ENCODE measurements at regions not wholly inside any gene's neighbourhood (a gene's known extent, or its start where the extent isn't known, plus 50 kb on each side); places are given as distances from the start of the nearest gene placed in this dataset.

DNA sequence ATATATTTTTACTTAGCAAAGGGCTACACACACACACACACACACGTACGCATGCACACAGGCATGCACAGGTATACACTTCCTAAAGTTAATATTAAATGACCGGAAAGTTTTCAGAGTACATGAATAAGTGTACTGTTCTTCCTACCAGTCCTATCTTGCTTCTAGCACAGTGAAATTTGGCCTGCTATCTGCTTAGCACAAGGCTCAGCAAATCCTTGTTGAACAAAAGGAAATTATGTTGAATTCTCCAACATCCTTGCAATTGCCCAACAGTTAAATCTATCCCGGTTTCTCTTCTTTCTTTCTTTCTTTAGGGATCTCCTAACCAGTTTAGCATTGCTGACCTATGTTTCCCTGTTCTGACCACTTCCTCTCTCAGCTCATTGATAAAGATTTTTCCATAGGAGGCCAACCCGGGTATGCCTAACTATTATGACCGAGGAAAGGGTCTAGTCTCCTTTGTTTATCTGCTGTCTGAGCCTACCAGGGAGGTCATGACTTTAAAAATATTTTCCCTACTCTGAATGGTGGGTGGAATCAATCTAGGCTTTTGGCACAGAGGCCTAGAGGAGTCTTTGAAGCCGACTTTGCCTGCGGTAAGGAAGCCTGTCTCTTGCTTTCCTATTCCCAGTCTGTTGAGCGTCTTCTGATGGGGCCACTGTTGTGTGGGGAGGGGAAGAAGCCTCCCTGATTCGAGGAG, 400.7 kb downstream of the HRH4 start:
- Mint-ChIP-seq H3K4me1 (peaks cover 29 to 40% of the 10 kb centered on the region in 2 experiments), H3K27ac (no peak overlapping the region), H3K27me3 (ENCODE audit: low read depth) (no peaks in the 10 kb centered on the region; the same call in 1 of the 2 replicates), H3K9me3 (no peaks in the 10 kb centered on the region), H3K36me3 (ENCODE audit: insufficient read depth in 1 of 3, low read depth in 3 of 3) (no peaks in the 10 kb centered on the region), H3K4me3 (no peak overlapping the region)
- Histone ChIP-seq H3K23ac (ENCODE audit: insufficient read length, low read depth, low read length) (no peak overlapping the region), H2BK15ac (ENCODE audit: low read depth, low read length) (no peak overlapping the region), H3K27me3 (ENCODE audit: insufficient read depth, low read length) (no peaks in the 10 kb centered on the region), H2BK12ac (ENCODE audit: insufficient read length, low read depth, low read length) (no peak overlapping the region), H3K4me2 (ENCODE audit: insufficient read depth, insufficient read length, low read length) (no peak overlapping the region), H3K18ac (ENCODE audit: insufficient read length, low read depth, low read length) (no peak overlapping the region), H3K4ac (ENCODE audit: low read depth, low read length) (no peak overlapping the region), H3K27ac (ENCODE audit: insufficient read length, low read depth, low read length) (no peak overlapping the region), H2AFZ (ENCODE audit: low read length) (no peak overlapping the region), H3T11ph (ENCODE audit: low read length) (no peak overlapping the region), H2BK120ac (ENCODE audit: low read depth, low read length, poor library complexity, severe bottlenecking) (no peak overlapping the region), H3K56ac (ENCODE audit: insufficient read length, low read depth, low read length) (no peak overlapping the region), H2AK5ac (ENCODE audit: insufficient read length, low read length) (no peak overlapping the region), H2BK5ac (ENCODE audit: insufficient read length, low read length) (no peak overlapping the region), H3K14ac (ENCODE audit: insufficient read depth, low read length) (no peak overlapping the region; the same call in 1 of the 2 replicates), H3K79me2 (ENCODE audit: insufficient read depth, low read length) (no peaks in the 10 kb centered on the region), H3K23me2 (ENCODE audit: insufficient read length, low read depth, low read length, poor library complexity, severe bottlenecking) (no peaks in the 10 kb centered on the region), H3K9me3 (ENCODE audit: control insufficient read depth, low read depth, low read length) (no peaks in the 10 kb centered on the region), H4K8ac (replicated peaks; ENCODE audit: insufficient read length, low read depth, low read length) (no peak overlapping the region), H3K4me1 (ENCODE audit: insufficient read depth, low read length) (peaks cover 2% of the 10 kb centered on the region; the same call in 1 of the 2 replicates), H2BK20ac (ENCODE audit: low read depth, low read length, poor library complexity, severe bottlenecking) (no peak overlapping the region), H3K79me1 (ENCODE audit: insufficient read depth, low read depth, low read length, poor library complexity, severe bottlenecking) (no peaks in the 10 kb centered on the region), H4K20me1 (ENCODE audit: control insufficient read depth, insufficient read depth, insufficient read length) (no peaks in the 10 kb centered on the region), H3K9ac (ENCODE audit: extremely low read depth, insufficient read length, low read length) (no peak overlapping the region), H4K5ac (ENCODE audit: insufficient read length, low read depth, low read length) (no peak overlapping the region), H4K91ac (ENCODE audit: insufficient read length, low read depth, low read length) (no peak overlapping the region)
- no peak for DNase-seq
- TF ChIP-seq CTCF (conservative IDR thresholded peaks at IDR 0.05): no peak
- whole genome bisulfite sequencing (ENCODE audit: extremely low coverage, insufficient read length, low lambda C conversion rate): no CpG with 5 or more reads among the region's 10 CpGs
